ENCODE measurements at regions not wholly inside any gene's neighbourhood (a gene's known extent, or its start where the extent isn't known, plus 50 kb on each side); places are given as distances from the start of the nearest gene placed in this dataset.
A peak's percentile ranks its signal among the peaks of the same experiment; 100 is the strongest.
"Not testable (repeated sequence)": the region's sequence is repeated elsewhere in the genome, so short reads cannot be mapped to it uniquely, and the experiment has no call there.

GRCh38 chr3:185995352-185995751 is 57.5 kb upstream of the TRA2B start:
- no peak for TF ChIP-seq CTCF (IDR thresholded peaks at IDR 0.05; ENCODE audit: insufficient read depth, low read depth, low read length, missing control alignments)
- H3K4me3 ChIP-seq (ENCODE audit: low read depth, low read length) = no peak overlapping the region
- DNase-seq (ENCODE audit: low read depth) = no peak

GRCh38 chr3:185992831-185993374 is 55.1 kb upstream of the TRA2B start:
- no peak overlapping the region for H3K4me3 ChIP-seq (ENCODE audit: low read depth, low read length)
- no peak for TF ChIP-seq CTCF (IDR thresholded peaks at IDR 0.05; ENCODE audit: insufficient read depth, low read depth, low read length, missing control alignments)
- DNase-seq (ENCODE audit: low read depth) = no peak

GRCh38 chr3:185990995-185991394 is 53.2 kb upstream of the TRA2B start:
- not testable (repeated sequence) for H3K4me3 ChIP-seq (ENCODE audit: low read depth, low read length); DNase-seq (ENCODE audit: low read depth)

- no peak for DNase-seq (ENCODE audit: low read depth)
- H3K4me3 ChIP-seq (ENCODE audit: low read depth, low read length) = no peak overlapping the region
- TF ChIP-seq CTCF (IDR thresholded peaks at IDR 0.05; ENCODE audit: insufficient read depth, low read depth, low read length, missing control alignments) = no peak
Measured at GRCh38 chr3:185989511-185989910, 51.7 kb upstream of the TRA2B start.

GRCh38 chr3:185988816-185989175 is 51.0 kb upstream of the TRA2B start:
- H3K4me3 ChIP-seq (ENCODE audit: low read depth, low read length) = no peak overlapping the region
- TF ChIP-seq CTCF (IDR thresholded peaks at IDR 0.05; ENCODE audit: insufficient read depth, low read depth, low read length, missing control alignments) = no peak
- peak; percentile 27 for DNase-seq (ENCODE audit: low read depth)

GRCh38 chr3:185988080-185988815 is 50.4 kb upstream of the TRA2B start:
- no peak for TF ChIP-seq CTCF (IDR thresholded peaks at IDR 0.05; ENCODE audit: insufficient read depth, low read depth, low read length, missing control alignments)
- H3K4me3 ChIP-seq (ENCODE audit: low read depth, low read length) = no peak overlapping the region
- DNase-seq (ENCODE audit: low read depth) = peak; percentile 29

Data from GM12865 (cell line).